ENCODE measurements at regions not wholly inside any gene's neighbourhood (a gene's known extent, or its start where the extent isn't known, plus 50 kb on each side); places are given as distances from the start of the nearest gene placed in this dataset.

GRCh38 chr7:110484356-110484755, 606.6 kb upstream of the LRRN3 start:
- Histone ChIP-seq H3K9ac (ENCODE audit: insufficient read depth, low read depth, low read length) (no peak overlapping the region), H3K79me2 (ENCODE audit: insufficient read depth, low read length) (no peaks in the 10 kb centered on the region), H3K4me2 (ENCODE audit: low read depth, low read length) (no peak overlapping the region), H3K4me1 (ENCODE audit: insufficient read depth, low read length) (no peaks in the 10 kb centered on the region), H2AFZ (ENCODE audit: low read length) (no peak overlapping the region), H3K27me3 (ENCODE audit: control insufficient read depth in 1 of 2, insufficient read depth in 2 of 2, low read length in 2 of 2) (no peaks in the 10 kb centered on the region), H3K27ac (ENCODE audit: extremely low read length, insufficient read depth, low read length) (no peak overlapping the region), H3K9me3 (ENCODE audit: low read length) (peaks cover 27% of the 10 kb centered on the region), H3K4me3 (replicated peaks in 1 of 3; ENCODE audit: insufficient read depth in 1 of 3, low read depth in 2 of 3, low read length in 3 of 3) (no peak overlapping the region), H4K20me1 (ENCODE audit: insufficient read depth, low read length) (no peaks in the 10 kb centered on the region), H3K36me3 (replicated peaks in 1 of 2; ENCODE audit: control insufficient read depth in 1 of 2, insufficient read depth in 2 of 2, low read length in 2 of 2) (no peaks in the 10 kb centered on the region)
- ChIA-PET POLR2A (no interaction called here), CTCF (ENCODE audit: low intra/inter-chr PET ratio, low total read pairs) (no interaction called here)
- DNase-seq (ENCODE audit: low spot score) = no peak
- no peak for ATAC-seq
- FAIRE-seq = no peak
- 5% methylated on average over 2 of the region's 2 CpGs for WGBS (ENCODE audit: low lambda C conversion rate)
- no TSS peak for BruUV-seq (replicated peaks)
- intact Hi-C loops (cut with micrococcal nuclease; ENCODE audit: unreplicated experiment) = no loop called here
- in situ Hi-C loops (cut with HindIII; ENCODE audit: extremely low pct_ligation_motif_present, low pct_unique_long_range_greater_than_20kb) = no loop called here
- TF ChIP-seq ZNF780A (CRISPR knock-in tag; IDR thresholded peaks at IDR 0.05) (no peak), ATF2 (CRISPR knock-in tag; IDR thresholded peaks at IDR 0.05) (no peak)
- TF ChIP-seq, protein P1, sequence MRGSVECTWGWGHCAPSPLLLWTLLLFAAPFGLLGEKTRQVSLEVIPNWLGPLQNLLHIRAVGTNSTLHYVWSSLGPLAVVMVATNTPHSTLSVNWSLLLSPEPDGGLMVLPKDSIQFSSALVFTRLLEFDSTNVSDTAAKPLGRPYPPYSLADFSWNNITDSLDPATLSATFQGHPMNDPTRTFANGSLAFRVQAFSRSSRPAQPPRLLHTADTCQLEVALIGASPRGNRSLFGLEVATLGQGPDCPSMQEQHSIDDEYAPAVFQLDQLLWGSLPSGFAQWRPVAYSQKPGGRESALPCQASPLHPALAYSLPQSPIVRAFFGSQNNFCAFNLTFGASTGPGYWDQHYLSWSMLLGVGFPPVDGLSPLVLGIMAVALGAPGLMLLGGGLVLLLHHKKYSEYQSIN (CRISPR knock-in tag; IDR thresholded peaks at IDR 0.05; ENCODE audit: borderline replicate concordance) = no peak

GRCh38 chr7:110486549-110486948, 604.4 kb upstream of the LRRN3 start:
- H4K20me1 ChIP-seq (ENCODE audit: insufficient read depth, low read length) = no peaks in the 10 kb centered on the region
- DNase-seq (ENCODE audit: low spot score) (no peak), ATAC-seq (no peak), FAIRE-seq (no peak)
- CTCF ChIA-PET (ENCODE audit: low intra/inter-chr PET ratio, low total read pairs) = no interaction called here
- no peak overlapping the region for H3K4me2 ChIP-seq (ENCODE audit: low read depth, low read length)
- no peak overlapping the region for H2AFZ ChIP-seq (ENCODE audit: low read length)
- H3K27ac ChIP-seq (ENCODE audit: extremely low read length, insufficient read depth, low read length) = no peak overlapping the region
- H3K4me1 ChIP-seq (ENCODE audit: insufficient read depth, low read length) = no peaks in the 10 kb centered on the region
- no peaks in the 10 kb centered on the region for H3K36me3 ChIP-seq (replicated peaks in 1 of 2; ENCODE audit: control insufficient read depth in 1 of 2, insufficient read depth in 2 of 2, low read length in 2 of 2)
- POLR2A ChIA-PET = no interaction called here
- H3K4me3 ChIP-seq (replicated peaks in 1 of 3; ENCODE audit: insufficient read depth in 1 of 3, low read depth in 2 of 3, low read length in 3 of 3) = no peak overlapping the region
- in situ Hi-C loops (cut with HindIII; ENCODE audit: extremely low pct_ligation_motif_present, low pct_unique_long_range_greater_than_20kb) (no loop called here), intact Hi-C loops (cut with micrococcal nuclease; ENCODE audit: unreplicated experiment) (no loop called here)
- no peaks in the 10 kb centered on the region for H3K27me3 ChIP-seq (ENCODE audit: control insufficient read depth in 1 of 2, insufficient read depth in 2 of 2, low read length in 2 of 2)
- H3K79me2 ChIP-seq (ENCODE audit: insufficient read depth, low read length) = no peaks in the 10 kb centered on the region
- BruUV-seq (replicated peaks) = no TSS peak
- H3K9me3 ChIP-seq (ENCODE audit: low read length) = peaks cover 12% of the 10 kb centered on the region; the same call in 1 of the 2 replicates
- 0% methylated on average over 2 of the region's 2 CpGs for WGBS (ENCODE audit: low lambda C conversion rate)
- H3K9ac ChIP-seq (ENCODE audit: insufficient read depth, low read depth, low read length) = no peak overlapping the region
- TF ChIP-seq ZNF407 (CRISPR knock-in tag; IDR thresholded peaks at IDR 0.05; ENCODE audit: not compliant biosample characterization) = no peak
- no peak for TF ChIP-seq KAT7 (CRISPR knock-in tag; IDR thresholded peaks at IDR 0.05; ENCODE audit: borderline replicate concordance)
- TF ChIP-seq ZFP41 (CRISPR knock-in tag; IDR thresholded peaks at IDR 0.05; ENCODE audit: borderline replicate concordance) = no peak
